Activated naive CD4-positive, alpha-beta T cell treated with anti-CD3 and anti-CD28 coated beads, Interleukin-2, amount 50 U/mL, for 24 hours (primary cell): ENCODE measurements at regions not wholly inside any gene's neighbourhood (a gene's known extent, or its start where the extent isn't known, plus 50 kb on each side); places are given as distances from the start of the nearest gene placed in this dataset.

Source experiments
- H3K27ac Mint-ChIP-seq: one replicate; pipeline ENCODE4 v1.8.0; 2021; ENCODE audit warnings: mild to moderate bottlenecking, mixed read lengths
- H3K27me3 Mint-ChIP-seq: one replicate; pipeline ENCODE4 v1.8.0; 2021; ENCODE audit warnings: mixed read lengths
- H3K36me3 Mint-ChIP-seq: one replicate; pipeline ENCODE4 v1.8.0; 2021; ENCODE audit warnings: mixed read lengths
- H3K4me1 Mint-ChIP-seq: one replicate; pipeline ENCODE4 v1.8.0; 2021; ENCODE audit warnings: mixed read lengths
- H3K4me3 Mint-ChIP-seq: one replicate; pipeline ENCODE4 v1.8.0; 2021; ENCODE audit warnings: mild to moderate bottlenecking, mixed read lengths
- H3K9me3 Mint-ChIP-seq: one replicate; pipeline ENCODE4 v1.8.0; 2021; ENCODE audit warnings: mixed read lengths

- Mint-ChIP-seq H3K9me3 (no peaks in the 10 kb centered on the region), H3K27ac (no peak overlapping the region), H3K4me1 (no peaks in the 10 kb centered on the region), H3K4me3 (no peak overlapping the region), H3K36me3 (no peaks in the 10 kb centered on the region), H3K27me3 (peaks cover 3% of the 10 kb centered on the region)
These were observed 82.4 kb downstream of the KCTD12 start for GRCh38 chr13:76803831-76804230.

DNA sequence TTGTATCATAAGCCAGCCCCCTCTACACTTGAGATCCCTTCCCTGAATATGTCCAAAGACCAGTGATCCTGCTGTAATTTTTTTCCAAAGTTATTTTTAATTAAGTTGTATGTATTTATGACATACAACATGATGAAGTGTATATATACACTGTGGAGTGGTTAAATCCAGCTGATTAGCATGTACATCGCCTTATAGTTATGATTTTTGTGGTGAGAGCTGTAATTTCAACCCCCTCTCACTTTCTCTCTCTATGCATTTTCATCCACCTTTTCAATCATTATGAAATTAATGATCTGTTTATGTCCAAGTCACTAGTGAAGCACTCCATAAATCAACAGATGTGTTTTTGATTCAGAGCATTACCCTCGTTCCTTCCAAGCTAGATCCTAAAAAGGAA lies 85.3 kb downstream of the KCTD12 start:
- H3K27me3 Mint-ChIP-seq, result peaks cover 7% of the 10 kb centered on the region
- H3K36me3 Mint-ChIP-seq, result no peaks in the 10 kb centered on the region
- no peaks in the 10 kb centered on the region for H3K9me3 Mint-ChIP-seq
- no peak overlapping the region for H3K4me3 Mint-ChIP-seq
- H3K27ac Mint-ChIP-seq, result no peak overlapping the region
- H3K4me1 Mint-ChIP-seq, result no peaks in the 10 kb centered on the region

GRCh38 chr13:76799696-76800095 lies 86.5 kb downstream of the KCTD12 start:
- H3K4me3 Mint-ChIP-seq, result no peak overlapping the region
- H3K36me3 Mint-ChIP-seq, result no peaks in the 10 kb centered on the region
- H3K27me3 Mint-ChIP-seq, result peaks cover 10% of the 10 kb centered on the region
- no peaks in the 10 kb centered on the region for H3K4me1 Mint-ChIP-seq
- no peaks in the 10 kb centered on the region for H3K9me3 Mint-ChIP-seq
- H3K27ac Mint-ChIP-seq, result no peak overlapping the region

GRCh38 chr13:76798037-76798436 lies 88.2 kb downstream of the KCTD12 start:
- Mint-ChIP-seq H3K4me3 (no peak overlapping the region), H3K4me1 (no peaks in the 10 kb centered on the region), H3K27me3 (peaks cover 10% of the 10 kb centered on the region), H3K36me3 (no peaks in the 10 kb centered on the region), H3K27ac (no peak overlapping the region), H3K9me3 (no peaks in the 10 kb centered on the region)

GRCh38 chr13:76797361-76797760 lies 88.8 kb downstream of the KCTD12 start:
- H3K9me3 Mint-ChIP-seq, result no peaks in the 10 kb centered on the region
- H3K4me3 Mint-ChIP-seq, result no peak overlapping the region
- no peak overlapping the region for H3K27ac Mint-ChIP-seq
- no peaks in the 10 kb centered on the region for H3K36me3 Mint-ChIP-seq
- no peaks in the 10 kb centered on the region for H3K4me1 Mint-ChIP-seq
- H3K27me3 Mint-ChIP-seq, result peaks cover 8% of the 10 kb centered on the region

- H3K27ac Mint-ChIP-seq, result no peak overlapping the region
- H3K4me1 Mint-ChIP-seq, result no peaks in the 10 kb centered on the region
- peaks cover 8% of the 10 kb centered on the region for H3K27me3 Mint-ChIP-seq
- H3K9me3 Mint-ChIP-seq, result no peaks in the 10 kb centered on the region
- H3K4me3 Mint-ChIP-seq, result no peak overlapping the region
- H3K36me3 Mint-ChIP-seq, result no peaks in the 10 kb centered on the region
These were observed 89.4 kb downstream of the KCTD12 start for GRCh38 chr13:76796851-76797250.

- H3K27ac Mint-ChIP-seq, result no peak overlapping the region
- no peaks in the 10 kb centered on the region for H3K4me1 Mint-ChIP-seq
- no peak overlapping the region for H3K4me3 Mint-ChIP-seq
- no peaks in the 10 kb centered on the region for H3K9me3 Mint-ChIP-seq
- peaks cover 8% of the 10 kb centered on the region for H3K27me3 Mint-ChIP-seq
- no peaks in the 10 kb centered on the region for H3K36me3 Mint-ChIP-seq
These were observed 90.2 kb downstream of the KCTD12 start for GRCh38 chr13:76795701-76796695.

DNA sequence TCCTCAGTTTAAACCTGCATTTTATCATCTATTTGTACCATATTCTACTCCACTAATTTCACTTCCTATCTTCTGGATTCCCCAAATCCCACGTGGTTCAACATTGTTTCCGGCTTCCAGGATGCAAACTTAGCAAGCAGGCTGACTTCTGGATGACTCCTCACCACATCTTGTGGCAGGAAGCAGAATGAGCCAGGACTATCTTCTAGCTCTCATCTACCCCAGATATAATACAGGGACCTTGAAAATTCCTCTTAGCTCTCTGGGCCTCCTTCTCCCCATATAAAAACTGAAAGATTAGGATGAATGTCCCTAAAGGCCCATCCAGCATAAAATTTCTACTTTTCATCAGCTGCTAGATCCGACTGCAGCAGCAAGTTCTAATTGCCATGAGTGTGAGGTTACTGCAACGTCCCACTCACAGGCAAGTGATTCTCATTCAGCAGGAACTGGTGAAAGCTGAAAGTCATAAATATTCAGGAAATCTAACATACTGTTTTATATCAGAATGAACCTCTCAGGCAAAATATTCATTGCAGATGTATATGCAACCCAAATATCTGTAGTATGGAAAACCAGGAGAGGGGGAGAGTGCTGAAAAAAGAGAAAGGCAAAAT lies 93.4 kb downstream of the KCTD12 start:
- Mint-ChIP-seq H3K27me3 (peaks cover 4% of the 10 kb centered on the region), H3K4me1 (no peaks in the 10 kb centered on the region), H3K4me3 (no peak overlapping the region), H3K36me3 (no peaks in the 10 kb centered on the region), H3K9me3 (no peaks in the 10 kb centered on the region), H3K27ac (no peak overlapping the region)

DNA sequence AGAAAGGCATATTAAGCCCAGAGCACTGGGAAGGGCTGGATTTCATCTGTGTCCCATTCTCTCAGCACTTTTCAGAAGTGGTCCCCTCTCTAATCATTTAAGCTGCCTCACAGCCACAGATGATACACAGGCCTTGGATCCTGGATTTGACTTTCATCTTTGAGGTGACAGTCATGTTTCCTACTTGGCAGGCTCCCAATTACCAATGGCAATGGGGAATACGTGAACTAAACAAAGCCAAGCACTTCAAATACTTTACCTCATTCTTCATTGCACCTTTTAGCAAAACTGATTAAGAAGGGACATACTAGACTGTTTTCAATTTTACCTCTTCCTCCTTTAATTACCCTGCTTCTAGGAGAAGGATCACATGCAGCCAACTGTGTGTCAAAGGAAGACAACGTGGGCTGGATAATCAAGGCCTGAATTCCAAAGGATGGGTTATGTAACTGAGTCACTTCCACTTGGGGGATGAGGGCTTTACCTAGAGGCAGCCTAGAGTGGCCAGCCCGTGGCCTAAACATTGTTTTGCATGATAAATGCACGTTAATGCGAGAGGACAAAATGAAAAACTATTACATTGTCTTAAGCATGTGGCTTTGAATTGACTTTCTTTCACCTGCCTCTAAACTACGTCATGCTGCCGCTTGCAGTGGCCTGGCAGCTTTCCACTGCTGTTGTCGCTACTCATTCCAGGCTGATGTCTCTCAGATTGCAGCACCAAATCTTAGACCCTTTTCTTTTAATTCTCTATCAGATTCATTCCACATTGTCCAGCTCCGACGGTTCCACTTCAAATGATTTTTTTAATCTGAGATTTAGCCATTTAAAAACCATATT lies 95.0 kb downstream of the KCTD12 start:
- peaks cover 4% of the 10 kb centered on the region for H3K9me3 Mint-ChIP-seq
- H3K27me3 Mint-ChIP-seq, result peaks cover 4% of the 10 kb centered on the region
- no peaks in the 10 kb centered on the region for H3K4me1 Mint-ChIP-seq
- no peaks in the 10 kb centered on the region for H3K36me3 Mint-ChIP-seq
- no peak overlapping the region for H3K4me3 Mint-ChIP-seq
- no peak overlapping the region for H3K27ac Mint-ChIP-seq

GRCh38 chr13:76790526-76790925 lies 95.7 kb downstream of the KCTD12 start:
- H3K4me3 Mint-ChIP-seq, result no peak overlapping the region
- peaks cover 10% of the 10 kb centered on the region for H3K9me3 Mint-ChIP-seq
- H3K27ac Mint-ChIP-seq, result no peak overlapping the region
- no peaks in the 10 kb centered on the region for H3K4me1 Mint-ChIP-seq
- no peaks in the 10 kb centered on the region for H3K36me3 Mint-ChIP-seq
- no peaks in the 10 kb centered on the region for H3K27me3 Mint-ChIP-seq

DNA sequence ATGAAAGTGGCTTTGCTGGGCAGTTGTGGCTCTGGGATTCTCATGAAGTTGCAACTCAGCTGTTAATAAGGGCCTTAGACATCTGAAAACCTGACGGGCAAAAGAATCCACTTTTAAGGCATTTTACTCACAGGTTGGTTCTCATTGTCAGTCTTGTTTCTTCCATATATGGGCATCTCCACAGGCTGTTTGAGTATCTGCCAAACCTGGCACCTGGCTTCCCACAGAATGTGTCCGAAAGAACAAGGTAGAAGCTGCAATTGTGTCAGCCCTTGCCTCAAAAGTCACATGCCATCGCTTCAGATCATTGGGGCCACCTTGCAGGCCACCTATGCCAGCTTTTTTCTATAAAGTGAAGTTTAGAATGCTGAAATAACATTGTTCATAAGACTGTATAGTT lies 102.4 kb downstream of the KCTD12 start:
- no peak overlapping the region for H3K4me3 Mint-ChIP-seq
- no peaks in the 10 kb centered on the region for H3K4me1 Mint-ChIP-seq
- H3K27ac Mint-ChIP-seq, result no peak overlapping the region
- H3K27me3 Mint-ChIP-seq, result peaks cover 1% of the 10 kb centered on the region
- peaks cover 10% of the 10 kb centered on the region for H3K9me3 Mint-ChIP-seq
- H3K36me3 Mint-ChIP-seq, result no peaks in the 10 kb centered on the region

DNA sequence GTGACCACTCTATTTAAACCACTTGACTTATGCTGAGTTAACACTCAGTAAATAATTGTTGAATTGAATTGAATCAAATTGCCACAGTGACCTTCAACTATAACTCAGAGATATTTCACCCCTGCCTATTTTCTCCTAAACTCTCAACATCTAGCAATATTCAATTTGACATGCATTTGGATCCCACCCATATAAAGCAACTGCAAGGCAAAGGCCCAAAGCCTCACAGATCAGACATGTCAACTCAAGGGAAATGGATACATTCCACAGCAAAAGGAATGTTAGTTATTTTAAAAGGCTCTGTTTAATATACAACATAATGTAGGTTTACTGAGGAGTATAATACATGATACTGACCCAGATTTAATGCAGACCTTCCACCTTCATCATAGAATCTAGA lies 107.4 kb downstream of the KCTD12 start:
- Mint-ChIP-seq H3K27me3 (peaks cover 3% of the 10 kb centered on the region), H3K4me3 (no peak overlapping the region), H3K4me1 (no peaks in the 10 kb centered on the region), H3K27ac (no peak overlapping the region), H3K9me3 (no peaks in the 10 kb centered on the region), H3K36me3 (no peaks in the 10 kb centered on the region)

DNA sequence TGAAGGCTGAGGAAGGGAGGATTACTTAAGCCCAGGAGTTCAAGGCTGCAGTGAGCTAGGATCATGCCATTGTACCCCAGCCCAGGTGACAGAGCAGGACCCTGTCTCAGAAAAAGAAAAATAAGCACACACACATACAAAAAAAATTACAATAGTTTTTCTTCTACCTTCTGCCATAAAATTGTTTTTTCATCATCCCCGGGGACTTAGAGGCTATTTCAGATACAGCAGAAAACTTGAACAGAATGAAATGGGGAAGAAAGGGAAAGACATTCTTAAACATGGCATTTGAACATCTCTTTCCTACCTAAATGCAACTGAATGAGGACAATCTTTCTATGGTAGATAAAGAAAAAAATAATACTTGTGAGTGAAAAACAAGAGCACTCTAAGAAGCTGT lies 109.1 kb downstream of the KCTD12 start:
- H3K36me3 Mint-ChIP-seq, result no peaks in the 10 kb centered on the region
- H3K4me3 Mint-ChIP-seq, result no peak overlapping the region
- no peaks in the 10 kb centered on the region for H3K9me3 Mint-ChIP-seq
- no peaks in the 10 kb centered on the region for H3K4me1 Mint-ChIP-seq
- peaks cover 3% of the 10 kb centered on the region for H3K27me3 Mint-ChIP-seq
- no peak overlapping the region for H3K27ac Mint-ChIP-seq

DNA sequence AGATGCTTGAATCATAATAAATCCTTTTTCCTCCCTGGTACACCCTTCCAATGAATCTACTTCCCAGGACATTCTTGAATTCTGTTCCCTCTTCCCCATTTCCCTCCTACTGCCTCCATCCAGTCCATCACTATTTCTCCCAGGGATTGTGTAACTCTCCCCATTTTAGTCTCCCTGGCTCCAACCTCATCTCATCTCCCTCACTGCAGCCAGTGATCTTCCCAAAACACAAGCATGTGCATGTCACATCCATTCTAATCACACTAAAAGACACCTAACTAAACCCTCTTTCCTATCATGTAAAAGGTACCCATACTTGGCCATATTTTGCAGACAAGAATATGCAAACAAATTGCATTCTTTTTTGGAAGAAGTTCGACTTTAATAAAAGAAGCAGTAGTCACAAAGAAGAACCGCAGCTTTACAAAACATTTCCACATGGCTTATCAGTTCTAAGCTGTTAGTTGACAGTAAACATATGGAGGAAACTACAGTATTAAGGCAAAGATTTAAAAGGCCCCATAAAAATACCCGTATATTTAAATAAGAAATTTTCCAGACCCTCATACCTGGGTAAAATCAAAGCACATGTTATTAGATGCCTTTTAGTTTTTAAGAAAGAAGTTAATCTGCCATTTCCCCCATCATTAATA lies 111.0 kb downstream of the KCTD12 start:
- Mint-ChIP-seq H3K9me3 (no peaks in the 10 kb centered on the region), H3K4me3 (no peak overlapping the region), H3K4me1 (no peaks in the 10 kb centered on the region), H3K27ac (no peak overlapping the region), H3K36me3 (no peaks in the 10 kb centered on the region), H3K27me3 (peaks cover 2% of the 10 kb centered on the region)

DNA sequence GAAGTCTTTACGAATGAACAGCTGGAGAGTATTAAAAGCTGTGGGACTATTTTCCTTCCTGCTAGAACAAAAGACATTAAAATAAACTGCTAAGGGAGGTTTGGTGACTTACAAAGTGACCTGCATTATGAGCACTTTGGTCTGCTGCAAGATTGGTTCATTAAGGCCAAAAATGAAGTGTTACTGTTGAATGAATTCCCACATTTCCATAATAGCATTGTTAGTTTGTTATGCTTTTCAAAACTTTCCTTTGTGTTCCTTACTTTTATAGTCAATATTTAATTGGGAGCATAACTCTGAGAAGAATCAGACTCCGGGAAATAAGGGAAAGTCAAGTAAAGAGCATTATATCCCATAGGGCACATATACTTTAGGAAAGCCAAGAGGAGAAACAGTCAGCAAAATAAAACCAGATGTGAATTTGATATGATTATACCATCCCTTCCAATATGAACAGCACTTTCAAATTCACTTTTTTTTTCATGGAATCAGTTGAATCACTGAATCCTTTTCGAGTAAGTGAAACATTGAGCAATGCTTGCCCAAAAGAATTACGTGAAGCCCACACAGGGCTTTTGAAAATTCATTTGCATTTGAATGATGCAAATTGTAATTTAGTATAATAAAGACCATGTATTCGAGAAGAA lies 112.6 kb downstream of the KCTD12 start:
- peaks cover 12% of the 10 kb centered on the region for H3K4me1 Mint-ChIP-seq
- H3K36me3 Mint-ChIP-seq, result no peaks in the 10 kb centered on the region
- H3K27me3 Mint-ChIP-seq, result peaks cover 2% of the 10 kb centered on the region
- no peak overlapping the region for H3K27ac Mint-ChIP-seq
- H3K4me3 Mint-ChIP-seq, result no peak overlapping the region
- no peaks in the 10 kb centered on the region for H3K9me3 Mint-ChIP-seq
